Stimulated activated CD8-positive, alpha-beta memory T cell treated with anti-CD3 and anti-CD28 coated beads, Interleukin-2, amount 100 ng/mL, for 48 hours (primary cell): ENCODE measurements at regions not wholly inside any gene's neighbourhood (a gene's known extent, or its start where the extent isn't known, plus 50 kb on each side); places are given as distances from the start of the nearest gene placed in this dataset.

Source experiments
- DNase-seq, 2 donors: peaks; one replicate each; pipeline ENCODE4 v3.0.0-alpha.2; 2020; ENCODE audit warnings: low read depth in 2 of 2

- no peak for DNase-seq
Observed at GRCh38 chr10:60728056-60728455, 50.2 kb upstream of the CDK1 start.

- DNase-seq: no peak
Observed at GRCh38 chr10:60726257-60726656, 52.0 kb upstream of the CDK1 start.

- DNase-seq: no peak
Observed at GRCh38 chr10:60722623-60723022, 55.7 kb upstream of the CDK1 start.

GRCh38 chr10:60719721-60720120 is 58.6 kb upstream of the CDK1 start:
- no peak for DNase-seq

GRCh38 chr10:60718886-60719285 is 59.4 kb upstream of the CDK1 start:
- no peak for DNase-seq

GRCh38 chr10:60717852-60718251 is 60.4 kb upstream of the CDK1 start:
- no peak for DNase-seq

GRCh38 chr10:60714233-60714632 is 64.0 kb upstream of the CDK1 start:
- no peak for DNase-seq

GRCh38 chr10:60711496-60711895 is 66.8 kb upstream of the CDK1 start:
- no peak for DNase-seq

GRCh38 chr10:60710041-60710440 is 68.2 kb upstream of the CDK1 start:
- no peak for DNase-seq

GRCh38 chr10:60708666-60709065 is 69.6 kb upstream of the CDK1 start:
- DNase-seq: no peak

GRCh38 chr10:60707841-60708240 is 70.4 kb upstream of the CDK1 start:
- no peak for DNase-seq

- no peak for DNase-seq
Observed at GRCh38 chr10:60706146-60706545, 72.1 kb upstream of the CDK1 start.

- no peak for DNase-seq
Observed at GRCh38 chr10:60705376-60705775, 72.9 kb upstream of the CDK1 start.

- DNase-seq: no peak
Observed at GRCh38 chr10:60704471-60704870, 73.8 kb upstream of the CDK1 start.

GRCh38 chr10:60703266-60704041 is 74.8 kb upstream of the CDK1 start:
- DNase-seq: no peak

- no peak for DNase-seq
Observed at GRCh38 chr10:60687679-60688078, 90.6 kb upstream of the CDK1 start.

- DNase-seq: no peak
Observed at GRCh38 chr10:60684091-60684490, 94.2 kb upstream of the CDK1 start.

GRCh38 chr10:60681103-60681502 is 97.2 kb upstream of the CDK1 start:
- DNase-seq: no peak

GRCh38 chr10:60679388-60679990 is 98.8 kb upstream of the CDK1 start:
- no peak for DNase-seq

GRCh38 chr10:60678978-60679377 is 99.3 kb upstream of the CDK1 start:
- DNase-seq: no peak

- no peak for DNase-seq
Observed at GRCh38 chr10:60677531-60678129, 100.6 kb upstream of the CDK1 start.

GRCh38 chr10:60675236-60675635 is 103.0 kb upstream of the CDK1 start:
- no peak for DNase-seq

GRCh38 chr10:60669501-60669900 is 108.8 kb upstream of the CDK1 start:
- DNase-seq: no peak
